HG02759 (cell line): ENCODE measurements at regions not wholly inside any gene's neighbourhood (a gene's known extent, or its start where the extent isn't known, plus 50 kb on each side); places are given as distances from the start of the nearest gene placed in this dataset.
"Not testable (repeated sequence)": the region's sequence is repeated elsewhere in the genome, so short reads cannot be mapped to it uniquely, and the experiment has no call there.

ENCODE experiments used
- ATAC-seq: cut with Tn5 transposase; IDR thresholded peaks from one replicate; pipeline ENCODE4 v1.9.1; 2021; ENCODE audit warnings: mild to moderate bottlenecking, moderate library complexity; ENCODE audit not compliant: unreplicated experiment

- ATAC-seq, result no peak
Measured at GRCh38 chr6:141884850-141885249, 247.9 kb upstream of the GJE1 start.

- no peak for ATAC-seq
Measured at GRCh38 chr6:141878686-141879085, 254.0 kb upstream of the GJE1 start.

- no peak for ATAC-seq
Measured at GRCh38 chr6:141877275-141877983, 255.3 kb upstream of the GJE1 start.

GRCh38 chr6:141874930-141875602, 257.7 kb upstream of the GJE1 start:
- ATAC-seq, result no peak

- ATAC-seq, result not testable (repeated sequence)
Measured at GRCh38 chr6:141869509-141869908, 263.2 kb upstream of the GJE1 start.

- no peak for ATAC-seq
Measured at GRCh38 chr6:141867767-141868166, 265.0 kb upstream of the GJE1 start.

- ATAC-seq, result no peak
Measured at GRCh38 chr6:141866731-141867497, 265.8 kb upstream of the GJE1 start.

GRCh38 chr6:141851063-141851462, 281.7 kb upstream of the GJE1 start:
- no peak for ATAC-seq

- ATAC-seq, result no peak
Measured at GRCh38 chr6:141848029-141848890, 284.5 kb upstream of the GJE1 start.

GRCh38 chr6:141846639-141847038, 286.1 kb upstream of the GJE1 start:
- no peak for ATAC-seq

- no peak for ATAC-seq
Measured at GRCh38 chr6:141843178-141843834, 289.4 kb upstream of the GJE1 start.

- ATAC-seq, result no peak
Measured at GRCh38 chr6:141833001-141833655, 299.6 kb upstream of the GJE1 start.

- ATAC-seq, result no peak
Measured at GRCh38 chr6:141830530-141830929, 302.2 kb upstream of the GJE1 start.

GRCh38 chr6:141829566-141830360, 303.0 kb upstream of the GJE1 start:
- no peak for ATAC-seq

GRCh38 chr6:141824350-141824749, 308.4 kb upstream of the GJE1 start:
- no peak for ATAC-seq

- ATAC-seq, result not testable (repeated sequence)
Measured at GRCh38 chr6:141815039-141815438, 317.7 kb upstream of the GJE1 start.

GRCh38 chr6:141809901-141810300, 322.8 kb upstream of the GJE1 start:
- ATAC-seq, result no peak

GRCh38 chr6:141808662-141809061, 324.1 kb upstream of the GJE1 start:
- no peak for ATAC-seq

GRCh38 chr6:141800973-141801372, 331.8 kb upstream of the GJE1 start:
- ATAC-seq, result not testable (repeated sequence)
